ENCODE measurements at regions not wholly inside any gene's neighbourhood (a gene's known extent, or its start where the extent isn't known, plus 50 kb on each side); places are given as distances from the start of the nearest gene placed in this dataset.

GRCh38 chr7:46320956-46321355, 399.9 kb upstream of the IGFBP3 start:
- POLR2A ChIA-PET, result no interaction called here
- CTCF ChIA-PET, result interaction anchor here (1.1 kb wide), 1 partner anchor 9 kb away, joined by 3 read pairs; no protein-coding TSS in a partner anchor

- ChIA-PET POLR2A (no interaction called here), CTCF (no interaction called here)
These were observed 398.8 kb upstream of the IGFBP3 start for GRCh38 chr7:46319841-46320240.

GRCh38 chr7:46318276-46318675, 397.2 kb upstream of the IGFBP3 start:
- POLR2A ChIA-PET, result no interaction called here
- CTCF ChIA-PET, result no interaction called here

GRCh38 chr7:46317256-46317655, 396.2 kb upstream of the IGFBP3 start:
- CTCF ChIA-PET, result no interaction called here
- POLR2A ChIA-PET, result no interaction called here

GRCh38 chr7:46315891-46316290, 394.8 kb upstream of the IGFBP3 start:
- ChIA-PET POLR2A (no interaction called here), CTCF (no interaction called here)

- CTCF ChIA-PET, result no interaction called here
These were observed 380.6 kb upstream of the IGFBP3 start for GRCh38 chr7:46301677-46302076.

GRCh38 chr7:46297515-46297914, 376.4 kb upstream of the IGFBP3 start:
- CTCF ChIA-PET, result no interaction called here
- POLR2A ChIA-PET, result no interaction called here

More at GRCh38 chr7:46301677-46302076, 380.6 kb upstream of the IGFBP3 start:
- POLR2A ChIA-PET, result no interaction called here

- ChIA-PET CTCF (no interaction called here), POLR2A (no interaction called here)
These were observed 375.5 kb upstream of the IGFBP3 start for GRCh38 chr7:46296526-46296925.

GRCh38 chr7:46294381-46294780, 373.3 kb upstream of the IGFBP3 start:
- ChIA-PET POLR2A (no interaction called here), CTCF (no interaction called here)

- POLR2A ChIA-PET, result no interaction called here
- CTCF ChIA-PET, result no interaction called here
These were observed 371.7 kb upstream of the IGFBP3 start for GRCh38 chr7:46292741-46293140.

- ChIA-PET CTCF (no interaction called here), POLR2A (no interaction called here)
These were observed 370.6 kb upstream of the IGFBP3 start for GRCh38 chr7:46291601-46292150.

GRCh38 chr7:46291050-46291438, 370.0 kb upstream of the IGFBP3 start:
- ChIA-PET CTCF (no interaction called here), POLR2A (no interaction called here)

- POLR2A ChIA-PET, result no interaction called here
- CTCF ChIA-PET, result no interaction called here
These were observed 369.4 kb upstream of the IGFBP3 start for GRCh38 chr7:46290374-46291049.

- ChIA-PET POLR2A (no interaction called here), CTCF (no interaction called here)
These were observed 367.8 kb upstream of the IGFBP3 start for GRCh38 chr7:46288861-46289260.

GRCh38 chr7:46288010-46288409, 366.9 kb upstream of the IGFBP3 start:
- POLR2A ChIA-PET, result no interaction called here
- CTCF ChIA-PET, result no interaction called here

- ChIA-PET CTCF (interaction anchor here (1.3 kb wide), 1 partner anchor 10 kb away, joined by 3 read pairs; no protein-coding TSS in a partner anchor), POLR2A (no interaction called here)
These were observed 365.9 kb upstream of the IGFBP3 start for GRCh38 chr7:46286957-46287356.

GRCh38 chr7:46286356-46286755, 365.3 kb upstream of the IGFBP3 start:
- ChIA-PET CTCF (interaction anchor here (1.3 kb wide), 1 partner anchor 9 kb away, joined by 3 read pairs; no protein-coding TSS in a partner anchor), POLR2A (no interaction called here)

GRCh38 chr7:46285878-46286277, 364.8 kb upstream of the IGFBP3 start:
- POLR2A ChIA-PET, result no interaction called here

GRCh38 chr7:46283852-46284251, 362.8 kb upstream of the IGFBP3 start:
- ChIA-PET CTCF (no interaction called here), POLR2A (no interaction called here)

More at GRCh38 chr7:46285878-46286277, 364.8 kb upstream of the IGFBP3 start:
- CTCF ChIA-PET, result no interaction called here

GRCh38 chr7:46282155-46282554, 361.1 kb upstream of the IGFBP3 start:
- ChIA-PET CTCF (no interaction called here), POLR2A (no interaction called here)

- CTCF ChIA-PET, result interaction anchor here (0.7 kb wide), 1 partner anchor 1101 kb away, joined by 6 read pairs; no protein-coding TSS in a partner anchor
These were observed 360.0 kb upstream of the IGFBP3 start for GRCh38 chr7:46281071-46281470.

GRCh38 chr7:46279290-46279689, 358.2 kb upstream of the IGFBP3 start:
- CTCF ChIA-PET, result no interaction called here
- POLR2A ChIA-PET, result no interaction called here

More at GRCh38 chr7:46281071-46281470, 360.0 kb upstream of the IGFBP3 start:
- POLR2A ChIA-PET, result no interaction called here

All from activated CD8-positive, alpha-beta memory T cell treated with anti-CD3 and anti-CD28 coated beads for 36 hours (primary cell).